B cell (primary cell): ENCODE measurements at regions not wholly inside any gene's neighbourhood (a gene's known extent, or its start where the extent isn't known, plus 50 kb on each side); places are given as distances from the start of the nearest gene placed in this dataset.

ENCODE experiments used
- EZH2 ChIP-seq: IDR thresholded peaks from 2 replicates; pipeline ENCODE4 v1.6.1; 2012; ENCODE audit warnings: borderline replicate concordance, low read depth, mild to moderate bottlenecking, moderate library complexity, low read length; ENCODE audit not compliant: insufficient read depth, poor library complexity, severe bottlenecking
- TF ChIP-seq, protein P1 (sequence below): fragments of 200-600 bp; IDR thresholded peaks from one replicate; pipeline ENCODE4 v1.8.0; 2022; ENCODE audit warnings: antibody characterized with exemption, mild to moderate bottlenecking

- TF ChIP-seq, protein P1, sequence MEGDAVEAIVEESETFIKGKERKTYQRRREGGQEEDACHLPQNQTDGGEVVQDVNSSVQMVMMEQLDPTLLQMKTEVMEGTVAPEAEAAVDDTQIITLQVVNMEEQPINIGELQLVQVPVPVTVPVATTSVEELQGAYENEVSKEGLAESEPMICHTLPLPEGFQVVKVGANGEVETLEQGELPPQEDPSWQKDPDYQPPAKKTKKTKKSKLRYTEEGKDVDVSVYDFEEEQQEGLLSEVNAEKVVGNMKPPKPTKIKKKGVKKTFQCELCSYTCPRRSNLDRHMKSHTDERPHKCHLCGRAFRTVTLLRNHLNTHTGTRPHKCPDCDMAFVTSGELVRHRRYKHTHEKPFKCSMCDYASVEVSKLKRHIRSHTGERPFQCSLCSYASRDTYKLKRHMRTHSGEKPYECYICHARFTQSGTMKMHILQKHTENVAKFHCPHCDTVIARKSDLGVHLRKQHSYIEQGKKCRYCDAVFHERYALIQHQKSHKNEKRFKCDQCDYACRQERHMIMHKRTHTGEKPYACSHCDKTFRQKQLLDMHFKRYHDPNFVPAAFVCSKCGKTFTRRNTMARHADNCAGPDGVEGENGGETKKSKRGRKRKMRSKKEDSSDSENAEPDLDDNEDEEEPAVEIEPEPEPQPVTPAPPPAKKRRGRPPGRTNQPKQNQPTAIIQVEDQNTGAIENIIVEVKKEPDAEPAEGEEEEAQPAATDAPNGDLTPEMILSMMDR: no peak
- TF ChIP-seq EZH2: no peak
These were observed 123.5 kb upstream of the FAT4 start for GRCh38 chr4:125191232-125191631.
